ENCODE measurements at regions not wholly inside any gene's neighbourhood (a gene's known extent, or its start where the extent isn't known, plus 50 kb on each side); places are given as distances from the start of the nearest gene placed in this dataset.

DNA sequence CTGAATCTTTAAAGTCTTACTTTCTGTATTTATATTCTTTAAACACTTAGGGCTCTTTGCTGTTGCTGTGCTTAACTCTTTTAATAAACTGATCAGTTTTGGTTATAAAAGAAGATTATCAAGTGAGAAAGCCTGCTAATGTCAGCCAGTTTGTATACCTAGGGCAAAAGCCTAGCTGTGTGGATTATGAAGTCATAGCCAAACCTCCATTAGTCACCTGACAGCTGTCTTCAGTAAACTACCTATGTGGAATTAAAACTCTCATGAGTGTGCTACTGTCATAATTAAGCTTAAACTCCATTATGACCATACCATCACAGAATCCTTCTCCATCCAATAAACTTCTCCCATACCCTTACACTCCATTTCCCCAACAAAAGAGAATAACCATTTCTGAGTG, 762.7 kb downstream of the NTRK3 start:
- TF ChIP-seq, protein P1, sequence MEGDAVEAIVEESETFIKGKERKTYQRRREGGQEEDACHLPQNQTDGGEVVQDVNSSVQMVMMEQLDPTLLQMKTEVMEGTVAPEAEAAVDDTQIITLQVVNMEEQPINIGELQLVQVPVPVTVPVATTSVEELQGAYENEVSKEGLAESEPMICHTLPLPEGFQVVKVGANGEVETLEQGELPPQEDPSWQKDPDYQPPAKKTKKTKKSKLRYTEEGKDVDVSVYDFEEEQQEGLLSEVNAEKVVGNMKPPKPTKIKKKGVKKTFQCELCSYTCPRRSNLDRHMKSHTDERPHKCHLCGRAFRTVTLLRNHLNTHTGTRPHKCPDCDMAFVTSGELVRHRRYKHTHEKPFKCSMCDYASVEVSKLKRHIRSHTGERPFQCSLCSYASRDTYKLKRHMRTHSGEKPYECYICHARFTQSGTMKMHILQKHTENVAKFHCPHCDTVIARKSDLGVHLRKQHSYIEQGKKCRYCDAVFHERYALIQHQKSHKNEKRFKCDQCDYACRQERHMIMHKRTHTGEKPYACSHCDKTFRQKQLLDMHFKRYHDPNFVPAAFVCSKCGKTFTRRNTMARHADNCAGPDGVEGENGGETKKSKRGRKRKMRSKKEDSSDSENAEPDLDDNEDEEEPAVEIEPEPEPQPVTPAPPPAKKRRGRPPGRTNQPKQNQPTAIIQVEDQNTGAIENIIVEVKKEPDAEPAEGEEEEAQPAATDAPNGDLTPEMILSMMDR (IDR thresholded peaks at IDR 0.05; ENCODE audit: low read depth, low read length, missing control alignments) = no peak
- no peak overlapping the region for H3K4me3 ChIP-seq (replicated peaks; ENCODE audit: low read depth, low read length)
- no peak for DNase-seq (ENCODE audit: extremely low read depth, low read depth)

DNA sequence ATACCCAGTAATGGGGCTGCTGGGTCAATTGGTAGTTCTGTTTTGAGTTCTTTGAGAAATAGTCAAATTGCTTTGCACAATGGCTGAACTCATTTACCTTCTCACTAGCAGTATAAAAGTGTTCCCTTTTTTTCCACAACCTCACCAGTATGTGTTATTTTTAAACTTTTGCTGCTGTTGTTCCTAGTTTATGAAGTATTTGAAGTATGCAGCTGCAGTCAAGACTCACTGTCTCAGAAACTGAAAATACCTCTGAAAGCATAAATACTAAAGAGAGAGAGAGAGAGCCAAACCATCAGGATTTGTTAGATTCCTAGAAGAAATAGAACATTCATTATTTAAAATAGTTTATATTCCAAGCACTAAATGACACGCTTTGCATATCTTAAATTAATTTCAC, 764.2 kb downstream of the NTRK3 start:
- no peak overlapping the region for H3K4me3 ChIP-seq (replicated peaks; ENCODE audit: low read depth, low read length)
- DNase-seq (ENCODE audit: extremely low read depth, low read depth) = no peak
- TF ChIP-seq, protein P1 (IDR thresholded peaks at IDR 0.05; ENCODE audit: low read depth, low read length, missing control alignments) = no peak

DNA sequence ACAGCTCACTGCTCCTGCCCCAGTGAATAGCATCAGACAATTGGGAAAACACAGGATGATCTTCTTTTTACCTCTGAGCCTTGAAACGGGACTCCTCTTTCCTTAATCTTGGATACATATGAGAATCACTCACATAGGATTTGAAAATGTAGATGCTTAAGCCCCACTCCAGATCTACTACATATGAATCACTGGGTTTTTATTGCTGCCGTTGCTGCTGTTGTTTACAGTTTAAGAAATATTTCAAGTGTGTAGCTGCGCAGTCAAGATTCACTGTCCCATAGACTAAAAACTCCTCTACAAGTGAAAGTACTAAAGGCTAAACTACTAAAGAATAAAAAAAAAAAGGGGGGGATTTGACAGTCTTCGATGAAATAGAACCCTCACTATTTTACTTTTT, 765.9 kb downstream of the NTRK3 start:
- TF ChIP-seq, protein P1 (IDR thresholded peaks at IDR 0.05; ENCODE audit: low read depth, low read length, missing control alignments) = no peak
- no peak overlapping the region for H3K4me3 ChIP-seq (replicated peaks; ENCODE audit: low read depth, low read length)
- DNase-seq (ENCODE audit: extremely low read depth, low read depth) = no peak

DNA sequence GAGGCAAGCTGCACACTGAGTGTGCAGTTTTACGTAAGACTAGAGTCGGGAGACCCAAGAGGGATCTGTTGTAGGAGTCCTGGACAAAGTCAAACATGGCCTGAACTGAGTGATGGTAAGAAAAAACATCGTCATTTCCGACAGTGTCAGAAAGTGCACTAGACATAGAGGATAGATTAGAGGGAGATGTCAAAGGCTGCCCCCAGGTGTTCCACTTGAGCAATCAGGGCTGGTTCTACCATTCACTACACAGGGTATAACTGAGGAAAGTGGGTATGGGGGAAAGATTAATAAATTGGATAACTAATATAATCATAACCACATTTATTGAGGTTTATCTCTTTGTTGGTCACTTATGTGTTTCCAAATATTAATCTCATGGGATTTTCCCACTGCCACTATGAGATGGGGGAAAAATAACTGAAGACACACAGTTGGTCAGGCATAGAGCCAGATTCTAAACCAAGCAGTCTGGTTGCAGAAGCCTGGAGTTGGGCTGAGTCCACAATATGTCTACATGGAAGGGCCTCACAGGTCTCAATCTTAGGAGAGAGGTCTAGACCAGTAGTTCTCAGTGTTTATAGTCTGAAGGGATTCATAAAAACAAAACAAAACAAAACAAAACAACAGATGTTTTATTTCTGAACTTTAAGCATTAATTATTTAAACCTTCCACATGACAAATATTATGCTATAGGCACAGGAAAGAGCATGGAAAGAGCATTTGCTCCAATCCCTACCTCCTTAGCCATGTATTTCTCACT, 766.5 kb downstream of the NTRK3 start:
- no peak for DNase-seq (ENCODE audit: extremely low read depth, low read depth)
- no peak overlapping the region for H3K4me3 ChIP-seq (replicated peaks; ENCODE audit: low read depth, low read length)
- TF ChIP-seq, protein P1 (IDR thresholded peaks at IDR 0.05; ENCODE audit: low read depth, low read length, missing control alignments) = no peak

DNA sequence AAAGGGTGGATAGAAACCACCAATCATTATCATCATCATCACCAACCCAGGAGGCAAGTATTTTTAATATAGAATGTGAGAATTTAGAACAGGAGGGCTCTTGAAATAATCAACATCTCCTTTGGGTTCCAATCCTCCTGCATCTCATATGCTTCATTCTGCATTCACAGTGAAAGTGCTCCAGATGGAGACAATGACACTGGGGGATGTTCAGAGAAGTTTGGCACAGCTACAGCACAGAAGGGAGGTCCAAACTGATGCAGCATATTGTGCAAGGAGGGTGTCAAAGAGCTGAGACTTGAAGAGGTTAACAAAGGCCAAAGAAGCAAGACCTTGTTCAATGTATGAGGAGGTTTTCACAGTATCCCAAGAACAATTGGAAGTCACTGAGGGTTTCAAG, 767.1 kb downstream of the NTRK3 start:
- no peak for DNase-seq (ENCODE audit: extremely low read depth, low read depth)
- no peak overlapping the region for H3K4me3 ChIP-seq (replicated peaks; ENCODE audit: low read depth, low read length)
- TF ChIP-seq, protein P1 (IDR thresholded peaks at IDR 0.05; ENCODE audit: low read depth, low read length, missing control alignments) = no peak

DNA sequence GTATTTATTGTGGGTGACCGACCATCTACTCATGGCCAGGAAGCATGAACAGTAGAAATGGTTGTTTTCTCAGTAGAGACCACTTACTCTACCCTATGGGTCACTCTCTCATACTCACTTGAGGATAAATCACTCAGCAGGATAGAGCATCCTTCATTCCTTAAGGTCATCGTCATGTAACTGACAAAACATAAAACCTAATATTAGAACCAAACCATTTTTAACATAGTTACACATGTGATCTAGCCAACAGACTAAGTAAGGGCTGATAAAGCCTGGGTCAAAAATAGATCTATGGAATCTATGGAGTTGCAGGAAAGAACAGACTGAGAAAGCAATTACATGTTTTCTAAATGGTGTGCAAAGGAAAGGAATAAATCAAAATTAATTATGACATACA, 769.1 kb downstream of the NTRK3 start:
- H3K4me3 ChIP-seq (replicated peaks; ENCODE audit: low read depth, low read length) = no peak overlapping the region
- no peak for DNase-seq (ENCODE audit: extremely low read depth, low read depth)
- TF ChIP-seq, protein P1 (IDR thresholded peaks at IDR 0.05; ENCODE audit: low read depth, low read length, missing control alignments) = no peak

DNA sequence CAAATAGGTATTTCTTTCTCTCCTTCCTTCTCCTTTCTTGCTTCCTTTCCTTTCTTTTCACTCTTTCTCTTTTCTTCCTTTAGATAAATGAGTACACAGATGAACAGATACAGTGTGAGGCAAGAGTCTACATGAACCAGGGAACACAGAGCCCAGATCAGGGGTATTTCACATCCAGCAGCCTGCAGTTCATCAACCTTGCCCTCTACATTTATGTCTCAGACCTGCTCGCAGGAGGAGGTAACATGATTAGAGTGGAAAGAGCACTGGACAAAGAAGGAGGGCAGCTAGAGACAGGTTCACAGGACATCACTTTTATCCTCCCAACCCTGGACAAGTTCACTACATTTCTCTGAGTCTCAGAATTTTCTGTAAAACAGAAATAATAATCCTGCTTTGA, 773.1 kb downstream of the NTRK3 start:
- no peak for DNase-seq (ENCODE audit: extremely low read depth, low read depth)
- no peak overlapping the region for H3K4me3 ChIP-seq (replicated peaks; ENCODE audit: low read depth, low read length)
- TF ChIP-seq, protein P1 (IDR thresholded peaks at IDR 0.05; ENCODE audit: low read depth, low read length, missing control alignments) = no peak
